Lung (tissue), 11 donors: ENCODE measurements at regions not wholly inside any gene's neighbourhood (a gene's known extent, or its start where the extent isn't known, plus 50 kb on each side); places are given as distances from the start of the nearest gene placed in this dataset.

ENCODE experiments used
- ATAC-seq: fragments of 200-7000 bp; cut with Tn5 transposase; one replicate; pipeline ENCODE4 v1.9.1; 2020; ENCODE audit warnings: moderate number of reproducible peaks; ENCODE audit not compliant: insufficient read depth, low FRiP score
- DNase-seq, 3 donors: peaks; one replicate each; pipeline ENCODE4 v3.0.0-alpha.2; 2013 to 2017
- H3K27ac ChIP-seq, 2 donors: one replicate each; pipeline ENCODE4 v1.5.1; 2013; ENCODE audit warnings: mild to moderate bottlenecking in 2 of 2, moderate library complexity in 2 of 2, control low read depth in 1 of 2, inconsistent platforms in 1 of 2, low read depth in 1 of 2, low read length in 1 of 2
- H3K27me3 ChIP-seq, 3 donors: one replicate each; pipeline ENCODE4 v1.5.1; 2013; ENCODE audit warnings: low read length in 2 of 3; ENCODE audit not compliant: control insufficient read depth in 3 of 3, insufficient read depth in 3 of 3
- H3K36me3 ChIP-seq, 4 donors: one replicate each; pipeline ENCODE4 v1.5.1; 2013; ENCODE audit warnings: low read length in 4 of 4, mild to moderate bottlenecking in 1 of 4, moderate library complexity in 1 of 4; ENCODE audit not compliant: control insufficient read depth in 4 of 4, insufficient read depth in 4 of 4
- H3K4me1 ChIP-seq, 5 donors: one replicate each; pipeline ENCODE4 v1.5.1; 2013; ENCODE audit warnings: low read length in 5 of 5, mild to moderate bottlenecking in 2 of 5, moderate library complexity in 1 of 5; ENCODE audit not compliant: control insufficient read depth in 5 of 5, insufficient read depth in 5 of 5
- H3K4me3 ChIP-seq: one replicate; pipeline ENCODE4 v1.5.1; 2013; ENCODE audit warnings: mild to moderate bottlenecking, control low read depth, moderate library complexity
- H3K9ac ChIP-seq, 2 donors: one replicate each; pipeline ENCODE4 v1.5.1; 2013; ENCODE audit warnings: low read length in 2 of 2, control low read depth in 1 of 2; ENCODE audit not compliant: insufficient read depth in 1 of 2
- H3K9me3 ChIP-seq, 4 donors: one replicate each; pipeline ENCODE4 v1.5.1; 2013; ENCODE audit warnings: low read length in 3 of 4, mild to moderate bottlenecking in 1 of 4, moderate library complexity in 1 of 4; ENCODE audit not compliant: control insufficient read depth in 4 of 4, insufficient read depth in 3 of 4
- CTCF ChIP-seq: IDR thresholded peaks from 2 replicates; pipeline ENCODE4 v1.5.1; 2012; ENCODE audit warnings: mild to moderate bottlenecking; ENCODE audit errors: control extremely low read depth, extremely low read depth
- WGBS, 2 donors: extraction: QIAGEN DNeasy Blood & Tissue Kit; methylation state at CpG; one replicate each; pipeline ENCODE4 v1.1.7; 2013; 5-methylcytosine and 5-hydroxymethylcytosine counted together
- donor health status: control.
- donor health status: control.
- donor health status: Bipolar disorder and iron deficiency.
- donor health status: healthy.
- donor health status: DM: yes; HTN: yes; CAD: no.

- TF ChIP-seq CTCF: no peak
- DNase-seq: no peak
- no peak for ATAC-seq
- H3K9me3 ChIP-seq: no peaks in the 10 kb centered on the region
- no peaks in the 10 kb centered on the region for H3K27me3 ChIP-seq
- no peaks in the 10 kb centered on the region for H3K36me3 ChIP-seq
- H3K9ac ChIP-seq: no peak overlapping the region
- no peak overlapping the region for H3K27ac ChIP-seq
- H3K4me3 ChIP-seq: no peak overlapping the region
- H3K4me1 ChIP-seq: peaks cover 0 to 2% (median 0%) of the 10 kb centered on the region in 5 donors
Observed at GRCh38 chr3:132265028-132265427, 52.2 kb upstream of the ACP3 start.

GRCh38 chr3:132265488-132265887 lies 51.7 kb upstream of the ACP3 start:
- no peak overlapping the region for H3K9ac ChIP-seq
- no peaks in the 10 kb centered on the region for H3K27me3 ChIP-seq
- no peak overlapping the region for H3K27ac ChIP-seq
- no peaks in the 10 kb centered on the region for H3K36me3 ChIP-seq
- WGBS, 2 donors: 71 to 83% methylated on average over 3 of the region's 3 CpGs
- no peaks in the 10 kb centered on the region for H3K9me3 ChIP-seq
- peak; percentile 75 for ATAC-seq
- H3K4me1 ChIP-seq: peaks cover 0 to 2% (median 0%) of the 10 kb centered on the region in 5 donors
- no peak overlapping the region for H3K4me3 ChIP-seq
- TF ChIP-seq CTCF: no peak
- no peak for DNase-seq

GRCh38 chr3:132267391-132267993 lies 49.7 kb upstream of the ACP3 start:
- Histone ChIP-seq H3K4me1 (peaks cover 0 to 2% (median 0%) of the 10 kb centered on the region in 5 donors), H3K27me3 (no peaks in the 10 kb centered on the region), H3K27ac (no peak overlapping the region), H3K9ac (no peak overlapping the region), H3K36me3 (no peaks in the 10 kb centered on the region), H3K4me3 (no peak overlapping the region), H3K9me3 (no peaks in the 10 kb centered on the region)
- ATAC-seq: no peak
- no peak for TF ChIP-seq CTCF
- WGBS, 2 donors: 86 to 92% methylated on average over 4 of the region's 4 CpGs
- no peak for DNase-seq
